Neural progenitor cell (in vitro differentiated cells): ENCODE measurements at regions not wholly inside any gene's neighbourhood (a gene's known extent, or its start where the extent isn't known, plus 50 kb on each side); places are given as distances from the start of the nearest gene placed in this dataset.

Experiments used
- DNase-seq: peaks from one replicate; pipeline ENCODE4 v3.0.0-alpha.2; 2016; ENCODE audit warnings: low spot score
- H2AFZ ChIP-seq: fragments of 200-600 bp; sonication (generic); replicated peaks from 2 replicates; pipeline ENCODE4 v1.6.1; 2016; ENCODE audit warnings: antibody characterized with exemption
- H3F3A ChIP-seq: fragments of 200-600 bp; sonication (generic); 2 replicates; pipeline ENCODE4 v1.6.1; 2016; ENCODE audit warnings: antibody characterized with exemption, low read depth
- H3K27ac ChIP-seq: fragments of 200-600 bp; sonication (generic); 2 replicates; pipeline ENCODE4 v1.5.1; 2016; ENCODE audit warnings: mild to moderate bottlenecking
- H3K27me3 ChIP-seq: fragments of 200-600 bp; sonication (generic); 2 replicates; pipeline ENCODE4 v1.6.1; 2016; ENCODE audit warnings: mild to moderate bottlenecking, moderate library complexity
- H3K36me3 ChIP-seq: fragments of 200-600 bp; sonication (generic); 2 replicates; pipeline ENCODE4 v1.5.1; 2016
- H3K4me1 ChIP-seq: fragments of 200-600 bp; sonication (generic); 2 replicates; pipeline ENCODE4 v1.6.1; 2016; ENCODE audit warnings: mixed run types
- H3K4me2 ChIP-seq: fragments of 200-600 bp; sonication (generic); 2 replicates; pipeline ENCODE4 v1.6.1; 2016
- H3K4me3 ChIP-seq: fragments of 200-600 bp; sonication (generic); 2 replicates; pipeline ENCODE4 v1.5.1; 2016
- H3K79me2 ChIP-seq: fragments of 200-600 bp; sonication (generic); 2 replicates; pipeline ENCODE4 v1.6.1; 2016; ENCODE audit warnings: low read depth
- H3K9ac ChIP-seq: fragments of 200-600 bp; sonication (generic); 2 replicates; pipeline ENCODE4 v1.6.1; 2016
- H3K9me3 ChIP-seq: fragments of 200-600 bp; sonication (generic); 2 replicates; pipeline ENCODE4 v1.5.1; 2016; ENCODE audit warnings: low read depth
- H4K20me1 ChIP-seq: fragments of 200-600 bp; sonication (generic); 2 replicates; pipeline ENCODE4 v1.6.1; 2016; ENCODE audit warnings: low read depth
- H3K27ac Mint-ChIP-seq: 3 replicates; pipeline ENCODE4 v1.8.0; 2021; ENCODE audit warnings: mixed read lengths
- H3K27me3 Mint-ChIP-seq: 2 replicates; pipeline ENCODE4 v1.8.0; 2022; ENCODE audit warnings: low read depth, mild to moderate bottlenecking, inconsistent platforms, moderate library complexity, mixed read lengths; ENCODE audit not compliant: insufficient read depth
- H3K36me3 Mint-ChIP-seq: 3 replicates; pipeline ENCODE4 v1.8.0; 2021; ENCODE audit warnings: mixed read lengths
- H3K4me1 Mint-ChIP-seq: 3 replicates; pipeline ENCODE4 v1.8.0; 2021; ENCODE audit warnings: mixed read lengths
- H3K4me3 Mint-ChIP-seq: 3 replicates; pipeline ENCODE4 v1.8.0; 2021; ENCODE audit warnings: mild to moderate bottlenecking, moderate library complexity, mixed read lengths
- H3K9me3 Mint-ChIP-seq: 3 replicates; pipeline ENCODE4 v1.8.0; 2020; ENCODE audit warnings: mixed read lengths
- EZH2 ChIP-seq: fragments of 200-600 bp; sonication (generic); IDR thresholded peaks from 2 replicates; pipeline ENCODE4 v1.6.1; 2017; ENCODE audit warnings: antibody characterized with exemption, mild to moderate bottlenecking, moderate library complexity
- EZH2phosphoT487 ChIP-seq: fragments of 200-600 bp; sonication (generic); IDR thresholded peaks from 2 replicates; pipeline ENCODE4 v1.6.1; 2017; ENCODE audit warnings: antibody characterized with exemption
- TF ChIP-seq, protein P1 (sequence below): fragments of 200-600 bp; sonication (generic); IDR thresholded peaks from 2 replicates; pipeline ENCODE4 v1.5.1; 2017; ENCODE audit warnings: antibody characterized with exemption, mild to moderate bottlenecking

GRCh38 chr12:9344541-9344940 lies 136.3 kb upstream of the PZP start:
- no peaks in the 10 kb centered on the region for H3K27me3 ChIP-seq
- H3K4me3 ChIP-seq = no peak overlapping the region
- no peaks in the 10 kb centered on the region for H3K36me3 ChIP-seq
- H3K9me3 ChIP-seq = no peaks in the 10 kb centered on the region
- no peaks in the 10 kb centered on the region for H3K79me2 ChIP-seq
- H3K4me2 ChIP-seq = no peak overlapping the region
- peaks cover 3% of the 10 kb centered on the region for H3K36me3 Mint-ChIP-seq
- H3K27ac ChIP-seq = no peak overlapping the region
- no peaks in the 10 kb centered on the region for H3F3A ChIP-seq
- TF ChIP-seq, protein P1, sequence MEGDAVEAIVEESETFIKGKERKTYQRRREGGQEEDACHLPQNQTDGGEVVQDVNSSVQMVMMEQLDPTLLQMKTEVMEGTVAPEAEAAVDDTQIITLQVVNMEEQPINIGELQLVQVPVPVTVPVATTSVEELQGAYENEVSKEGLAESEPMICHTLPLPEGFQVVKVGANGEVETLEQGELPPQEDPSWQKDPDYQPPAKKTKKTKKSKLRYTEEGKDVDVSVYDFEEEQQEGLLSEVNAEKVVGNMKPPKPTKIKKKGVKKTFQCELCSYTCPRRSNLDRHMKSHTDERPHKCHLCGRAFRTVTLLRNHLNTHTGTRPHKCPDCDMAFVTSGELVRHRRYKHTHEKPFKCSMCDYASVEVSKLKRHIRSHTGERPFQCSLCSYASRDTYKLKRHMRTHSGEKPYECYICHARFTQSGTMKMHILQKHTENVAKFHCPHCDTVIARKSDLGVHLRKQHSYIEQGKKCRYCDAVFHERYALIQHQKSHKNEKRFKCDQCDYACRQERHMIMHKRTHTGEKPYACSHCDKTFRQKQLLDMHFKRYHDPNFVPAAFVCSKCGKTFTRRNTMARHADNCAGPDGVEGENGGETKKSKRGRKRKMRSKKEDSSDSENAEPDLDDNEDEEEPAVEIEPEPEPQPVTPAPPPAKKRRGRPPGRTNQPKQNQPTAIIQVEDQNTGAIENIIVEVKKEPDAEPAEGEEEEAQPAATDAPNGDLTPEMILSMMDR = no peak
- TF ChIP-seq EZH2phosphoT487 = no peak
- no peak for TF ChIP-seq EZH2
- peaks cover 2% of the 10 kb centered on the region for H3K4me1 Mint-ChIP-seq
- no peaks in the 10 kb centered on the region for H4K20me1 ChIP-seq
- no peaks in the 10 kb centered on the region for H3K9me3 Mint-ChIP-seq
- H2AFZ ChIP-seq = no peak overlapping the region
- H3K4me3 Mint-ChIP-seq = no peak overlapping the region
- no peaks in the 10 kb centered on the region for H3K4me1 ChIP-seq
- no peaks in the 10 kb centered on the region for H3K27me3 Mint-ChIP-seq
- DNase-seq = no peak
- H3K27ac Mint-ChIP-seq = no peak overlapping the region
- no peak overlapping the region for H3K9ac ChIP-seq

DNA sequence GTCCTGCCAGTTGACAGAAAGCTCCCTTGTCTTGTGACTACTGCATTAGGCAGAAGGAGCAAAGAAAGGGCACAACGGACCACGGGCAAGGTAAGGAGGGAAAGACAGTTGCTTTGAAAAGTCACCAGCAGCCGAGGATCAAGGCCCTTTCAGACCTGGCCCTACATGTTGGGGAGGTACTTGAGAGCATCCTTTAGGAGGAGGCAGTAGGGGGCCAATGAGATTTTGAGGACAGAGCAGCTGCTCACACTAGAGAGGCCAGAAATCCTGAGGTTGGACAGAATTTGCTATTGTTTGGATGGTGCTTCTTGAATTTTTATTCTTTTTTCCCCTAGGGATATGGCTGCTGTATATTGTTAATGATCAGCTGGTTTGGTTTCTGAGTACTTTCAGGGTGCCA lies 135.5 kb upstream of the PZP start:
- peaks cover 2% of the 10 kb centered on the region for H3K4me1 Mint-ChIP-seq
- no peak overlapping the region for H3K4me2 ChIP-seq
- H2AFZ ChIP-seq = no peak overlapping the region
- DNase-seq = no peak
- H3K27ac ChIP-seq = no peak overlapping the region
- no peaks in the 10 kb centered on the region for H3K9me3 ChIP-seq
- H3K27me3 Mint-ChIP-seq = no peaks in the 10 kb centered on the region
- TF ChIP-seq EZH2 (no peak), EZH2phosphoT487 (no peak)
- TF ChIP-seq, protein P1 = no peak
- H3K9ac ChIP-seq = no peak overlapping the region
- no peaks in the 10 kb centered on the region for H3F3A ChIP-seq
- no peak overlapping the region for H3K4me3 Mint-ChIP-seq
- no peak overlapping the region for H3K4me3 ChIP-seq
- peak overlapping the region; percentile 72 for H3K27ac Mint-ChIP-seq
- peaks cover 3% of the 10 kb centered on the region for H3K36me3 Mint-ChIP-seq
- no peaks in the 10 kb centered on the region for H4K20me1 ChIP-seq
- no peaks in the 10 kb centered on the region for H3K4me1 ChIP-seq
- H3K9me3 Mint-ChIP-seq = no peaks in the 10 kb centered on the region
- H3K27me3 ChIP-seq = no peaks in the 10 kb centered on the region
- H3K79me2 ChIP-seq = no peaks in the 10 kb centered on the region
- H3K36me3 ChIP-seq = no peaks in the 10 kb centered on the region

- Histone ChIP-seq H3K4me2 (no peak overlapping the region), H3K36me3 (no peaks in the 10 kb centered on the region), H3K27ac (no peak overlapping the region), H2AFZ (no peak overlapping the region), H3K4me1 (no peaks in the 10 kb centered on the region), H3F3A (no peaks in the 10 kb centered on the region), H3K9ac (no peak overlapping the region), H3K27me3 (no peaks in the 10 kb centered on the region), H3K9me3 (no peaks in the 10 kb centered on the region), H3K4me3 (no peak overlapping the region), H3K79me2 (no peaks in the 10 kb centered on the region), H4K20me1 (no peaks in the 10 kb centered on the region)
- Mint-ChIP-seq H3K27ac (no peak overlapping the region), H3K4me3 (no peak overlapping the region), H3K36me3 (no peaks in the 10 kb centered on the region), H3K27me3 (no peaks in the 10 kb centered on the region), H3K9me3 (no peaks in the 10 kb centered on the region), H3K4me1 (peaks cover 2% of the 10 kb centered on the region)
- no peak for DNase-seq
- no peak for TF ChIP-seq EZH2
- TF ChIP-seq, protein P1 = no peak
- TF ChIP-seq EZH2phosphoT487 = no peak
Observed at GRCh38 chr12:9342614-9343353, 134.6 kb upstream of the PZP start.
